GM18858 (cell line): ENCODE measurements at regions not wholly inside any gene's neighbourhood (a gene's known extent, or its start where the extent isn't known, plus 50 kb on each side); places are given as distances from the start of the nearest gene placed in this dataset.

Experiments
- ATAC-seq: cut with Tn5 transposase; IDR thresholded peaks from one replicate; pipeline ENCODE4 v1.9.1; 2021; ENCODE audit not compliant: unreplicated experiment

- ATAC-seq: no peak
These were observed 1199.8 kb upstream of the GJE1 start for GRCh38 chr6:140932909-140933308.

- no peak for ATAC-seq
These were observed 1201.1 kb upstream of the GJE1 start for GRCh38 chr6:140931581-140931980.

GRCh38 chr6:140929121-140929520 is 1203.6 kb upstream of the GJE1 start:
- ATAC-seq: no peak

GRCh38 chr6:140923048-140923447 is 1209.7 kb upstream of the GJE1 start:
- no peak for ATAC-seq

GRCh38 chr6:140921366-140922226 is 1211.1 kb upstream of the GJE1 start:
- ATAC-seq: peak; percentile 75

- ATAC-seq: no peak
These were observed 1214.8 kb upstream of the GJE1 start for GRCh38 chr6:140917911-140918310.

GRCh38 chr6:140915551-140915950 is 1217.2 kb upstream of the GJE1 start:
- ATAC-seq: no peak

- no peak for ATAC-seq
These were observed 1217.6 kb upstream of the GJE1 start for GRCh38 chr6:140915103-140915502.

GRCh38 chr6:140912686-140913085 is 1220.0 kb upstream of the GJE1 start:
- ATAC-seq: no peak

GRCh38 chr6:140909625-140910024 is 1223.1 kb upstream of the GJE1 start:
- ATAC-seq: no peak

GRCh38 chr6:140909156-140909555 is 1223.6 kb upstream of the GJE1 start:
- no peak for ATAC-seq

- no peak for ATAC-seq
These were observed 1224.2 kb upstream of the GJE1 start for GRCh38 chr6:140908505-140908904.

GRCh38 chr6:140907235-140907634 is 1225.5 kb upstream of the GJE1 start:
- no peak for ATAC-seq

- no peak for ATAC-seq
These were observed 1227.0 kb upstream of the GJE1 start for GRCh38 chr6:140905724-140906123.

GRCh38 chr6:140905050-140905449 is 1227.7 kb upstream of the GJE1 start:
- no peak for ATAC-seq

- ATAC-seq: no peak
These were observed 1234.7 kb upstream of the GJE1 start for GRCh38 chr6:140897804-140898573.

- no peak for ATAC-seq
These were observed 1235.4 kb upstream of the GJE1 start for GRCh38 chr6:140897349-140897748.

- ATAC-seq: no peak
These were observed 1239.3 kb upstream of the GJE1 start for GRCh38 chr6:140893432-140893831.

- ATAC-seq: no peak
These were observed 1252.8 kb upstream of the GJE1 start for GRCh38 chr6:140879946-140880345.

- ATAC-seq: no peak
These were observed 1258.7 kb upstream of the GJE1 start for GRCh38 chr6:140874066-140874465.

- no peak for ATAC-seq
These were observed 1259.8 kb upstream of the GJE1 start for GRCh38 chr6:140872885-140873284.

- ATAC-seq: no peak
These were observed 1260.8 kb upstream of the GJE1 start for GRCh38 chr6:140871911-140872310.
